Medulla oblongata (tissue), 1 donor: ENCODE measurements at regions not wholly inside any gene's neighbourhood (a gene's known extent, or its start where the extent isn't known, plus 50 kb on each side); places are given as distances from the start of the nearest gene placed in this dataset.
A peak's percentile ranks its signal among the peaks of the same experiment; 100 is the strongest.

Source experiments
- DNase-seq: peaks from one replicate; pipeline ENCODE4 v3.0.0-alpha.2; 2015; ENCODE audit errors: extremely low spot score

DNA sequence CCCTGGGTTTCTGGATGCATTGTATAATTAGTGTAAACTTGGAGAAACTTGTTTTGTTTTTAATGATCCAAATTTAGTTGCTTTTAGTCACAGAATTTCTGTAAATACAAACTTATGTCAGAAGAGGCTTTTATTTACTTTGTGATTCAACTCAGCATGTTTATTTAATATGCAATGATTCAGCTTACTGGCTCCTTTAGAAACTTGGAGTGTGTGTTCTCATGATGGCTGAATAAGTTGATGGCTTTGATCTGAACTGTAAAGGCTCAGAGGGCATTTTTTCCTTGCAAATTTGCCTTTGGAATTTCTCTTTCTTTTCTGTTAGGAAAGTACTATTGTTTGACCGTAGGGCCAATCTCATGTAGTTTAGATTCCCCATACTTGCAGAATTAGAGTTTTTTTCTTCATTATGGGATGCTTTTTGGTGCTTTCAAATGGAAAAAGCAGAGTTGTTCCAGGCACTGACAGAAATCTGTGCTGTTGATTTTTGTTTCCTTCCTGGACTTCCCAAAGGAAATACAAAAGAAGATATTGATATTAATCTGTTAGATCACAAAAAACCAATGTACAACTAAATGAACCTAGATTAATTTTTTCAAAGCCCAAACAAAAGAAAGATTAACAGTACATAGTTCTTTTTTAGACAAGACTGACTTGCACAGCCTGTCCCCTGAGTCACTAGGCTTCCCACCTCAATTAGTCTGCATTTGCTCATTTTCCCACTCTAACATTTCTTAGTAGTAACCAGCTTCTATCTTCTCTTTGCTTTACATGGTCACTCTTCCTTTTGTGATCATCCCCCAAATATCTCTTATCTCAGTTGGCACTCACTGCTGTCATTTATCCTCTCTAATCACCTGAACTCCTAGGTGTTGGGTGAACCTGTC lies 96.8 kb upstream of the AGR3 start:
- DNase-seq: no peak

DNA sequence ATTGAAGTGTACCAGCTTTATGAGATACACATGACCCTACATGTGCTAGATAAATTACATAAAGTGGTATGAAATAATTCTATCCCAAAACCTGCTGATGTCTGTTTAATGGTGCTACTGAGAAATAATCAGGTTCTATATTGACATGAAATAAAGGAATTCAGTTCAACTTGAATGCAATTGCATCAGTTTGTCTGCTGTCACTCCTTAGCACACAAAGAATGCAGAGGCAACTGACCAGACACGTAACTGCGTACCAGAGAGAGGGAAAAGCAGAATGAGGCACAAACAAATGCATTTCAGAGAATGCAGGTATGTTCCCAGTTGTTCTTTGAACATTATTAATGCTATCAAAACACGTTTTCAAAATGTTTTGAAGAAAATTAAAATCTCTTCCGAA lies 98.8 kb upstream of the AGR3 start:
- DNase-seq: no peak

DNA sequence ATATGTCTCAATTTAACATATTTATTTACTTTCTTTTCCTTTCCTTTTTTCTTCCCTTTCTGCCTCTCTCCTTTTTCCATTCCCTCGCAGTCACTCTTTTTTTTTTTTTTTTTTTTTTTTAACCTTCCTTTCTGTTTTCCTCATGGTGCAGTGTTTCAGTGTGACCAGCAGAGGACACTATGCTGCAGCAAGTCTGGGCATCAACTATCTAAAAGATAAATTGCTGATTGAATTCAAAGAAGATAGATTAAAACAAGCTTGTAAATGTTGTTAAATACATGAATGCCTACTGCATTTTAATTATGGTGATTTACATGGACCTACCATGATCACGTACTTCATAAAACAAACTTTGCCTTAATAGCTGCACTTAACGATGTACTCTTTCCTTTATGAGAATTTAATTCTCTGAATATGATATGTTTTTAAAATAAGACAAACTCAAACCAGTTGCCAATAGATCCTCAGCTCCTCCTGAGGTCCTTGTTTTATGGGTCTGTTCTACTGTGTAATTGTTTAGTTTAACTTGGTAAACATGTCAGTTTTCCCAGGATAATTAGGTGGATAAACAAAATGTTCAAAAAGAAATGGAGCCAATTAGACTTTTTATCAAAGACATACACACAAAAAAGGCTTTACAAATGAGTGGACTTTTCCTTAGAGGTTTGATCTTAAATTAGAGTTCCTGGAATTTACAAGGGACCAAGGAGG lies 101.0 kb upstream of the AGR3 start:
- DNase-seq: peak; percentile 68

DNA sequence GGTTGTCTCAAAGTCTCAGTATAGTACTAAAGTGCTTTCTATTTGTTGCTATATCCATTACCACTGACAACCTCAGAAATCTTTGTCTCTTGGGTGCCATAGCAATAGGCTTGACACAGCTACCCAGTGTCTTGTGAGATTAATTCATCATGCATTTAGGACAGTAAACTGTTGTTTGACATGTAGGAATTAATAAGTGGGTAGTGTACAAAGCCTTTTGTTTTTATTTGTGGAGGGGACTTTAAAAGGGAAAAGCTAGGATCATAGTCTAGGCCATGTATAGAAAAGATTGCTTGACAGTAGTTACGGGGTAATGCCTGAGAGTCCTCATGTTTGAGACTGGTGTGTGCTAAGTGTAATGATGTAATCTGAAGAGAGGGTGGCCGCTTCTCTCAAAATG lies 102.6 kb upstream of the AGR3 start:
- peak; percentile 41 for DNase-seq

DNA sequence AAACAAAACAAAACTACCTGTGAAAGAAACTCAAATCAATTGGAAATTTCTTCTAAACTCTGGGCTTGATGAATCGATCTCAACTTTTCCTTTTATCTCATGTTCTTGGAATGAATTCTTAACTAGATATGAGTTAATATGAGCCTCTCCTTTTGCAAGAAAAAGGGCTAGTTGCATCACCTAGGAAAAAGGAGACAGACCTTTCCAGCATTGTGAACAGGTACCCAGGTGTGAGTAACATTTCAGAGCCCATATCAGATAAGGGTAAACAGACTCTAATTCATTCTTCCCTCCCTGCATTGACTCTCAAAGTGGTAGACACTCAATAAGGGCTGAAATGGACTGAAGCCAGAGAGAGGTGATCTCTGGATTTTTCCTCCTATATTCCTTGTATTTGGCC lies 103.8 kb upstream of the AGR3 start:
- no peak for DNase-seq

GRCh38 chr7:16986755-16987154 lies 105.0 kb upstream of the AGR3 start:
- no peak for DNase-seq

- DNase-seq: peak; percentile 96
Observed at GRCh38 chr7:16989811-16990413, 108.1 kb upstream of the AGR3 start.

- DNase-seq: no peak
Observed at GRCh38 chr7:16991551-16991950, 109.8 kb upstream of the AGR3 start.

- no peak for DNase-seq
Observed at GRCh38 chr7:16993543-16993942, 111.8 kb upstream of the AGR3 start.

DNA sequence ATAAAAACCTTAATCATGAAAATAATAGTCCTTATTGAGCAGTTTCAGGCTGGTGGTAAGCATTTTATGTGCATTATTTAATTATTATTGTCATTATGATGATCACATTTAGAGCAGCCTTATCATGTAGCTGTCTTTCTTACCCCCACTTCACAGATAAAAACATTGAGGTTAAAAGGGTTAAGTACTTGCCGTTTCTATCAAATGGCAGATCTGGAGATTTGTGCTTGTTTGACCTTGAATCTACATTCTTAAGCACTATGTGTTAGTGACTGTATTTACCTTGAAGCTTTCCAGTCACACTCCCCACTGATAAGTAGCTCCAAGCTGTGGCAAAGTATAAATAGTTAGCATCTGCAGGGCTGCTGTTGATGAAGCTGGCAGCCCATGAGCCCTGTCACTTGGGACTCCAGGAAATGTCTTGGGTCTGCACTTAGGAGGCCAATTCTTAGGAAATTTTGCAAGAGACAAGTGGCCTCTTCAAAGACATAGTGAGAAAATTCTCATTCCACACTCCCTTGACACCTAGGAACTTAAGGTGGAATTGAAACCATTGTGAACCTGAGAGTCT lies 116.8 kb upstream of the AGR3 start:
- no peak for DNase-seq

GRCh38 chr7:16999541-17000267 lies 117.9 kb upstream of the AGR3 start:
- DNase-seq: no peak

GRCh38 chr7:17005271-17005670 lies 123.5 kb upstream of the AGR3 start:
- DNase-seq: no peak

GRCh38 chr7:17007841-17008240 lies 126.1 kb upstream of the AGR3 start:
- no peak for DNase-seq

- DNase-seq: no peak
Observed at GRCh38 chr7:17009007-17009719, 127.4 kb upstream of the AGR3 start.

DNA sequence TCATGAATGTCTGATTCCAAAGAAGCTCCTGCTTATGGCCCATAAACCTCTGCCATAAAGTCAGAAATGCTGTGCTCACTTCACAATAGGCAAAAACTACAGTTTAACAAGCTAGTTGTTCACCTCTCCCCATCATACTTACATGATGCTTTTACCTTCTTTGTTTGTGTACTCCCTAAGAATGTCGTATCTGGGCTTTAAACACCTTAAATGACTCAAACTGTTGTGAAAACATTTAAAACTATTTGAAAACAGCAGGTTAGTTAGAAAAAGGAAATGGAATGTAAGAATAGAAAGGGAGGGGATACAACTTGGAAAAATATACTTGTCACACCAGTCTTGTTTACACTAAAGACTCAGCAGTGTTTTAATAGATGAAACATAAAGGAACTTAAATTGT lies 128.2 kb upstream of the AGR3 start:
- DNase-seq: no peak

- DNase-seq: no peak
Observed at GRCh38 chr7:17010637-17011300, 129.0 kb upstream of the AGR3 start.

DNA sequence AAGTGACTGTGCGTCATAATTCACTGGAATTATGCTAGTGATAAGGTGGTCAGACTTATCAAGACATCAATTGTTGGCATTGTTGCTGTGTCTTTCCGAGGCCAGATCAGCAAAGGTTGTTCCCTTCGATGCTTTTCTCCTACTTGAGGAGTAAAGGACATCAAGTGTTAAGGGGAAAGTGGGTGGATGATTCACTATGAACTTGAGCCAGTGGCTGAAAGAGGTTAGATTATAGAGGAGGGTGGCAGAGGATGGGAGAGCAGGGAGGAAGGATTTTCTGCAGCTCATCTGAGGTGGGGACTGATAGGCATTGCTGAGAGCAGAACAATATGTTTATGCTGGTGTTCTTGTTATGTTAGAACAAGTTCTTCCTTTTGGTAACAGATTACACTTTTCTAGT lies 131.4 kb upstream of the AGR3 start:
- DNase-seq: no peak

DNA sequence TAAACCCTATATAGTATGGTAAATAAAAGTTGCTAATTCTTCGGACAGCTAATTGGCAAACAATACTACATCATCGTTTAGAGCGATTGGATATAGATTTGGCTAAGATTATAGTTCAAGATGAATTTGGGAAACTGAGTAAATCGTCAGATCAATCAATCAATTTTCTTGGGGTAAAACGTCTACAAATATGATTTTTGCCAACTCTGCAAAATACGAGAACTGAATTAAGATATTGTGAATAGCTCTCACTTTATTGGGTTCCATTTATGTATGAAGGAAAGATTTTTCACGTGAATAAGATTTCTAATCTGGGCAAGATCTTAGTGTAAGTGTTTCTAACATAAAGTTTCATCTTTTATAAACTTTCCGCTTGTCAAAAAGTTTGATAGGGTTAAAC lies 132.9 kb upstream of the AGR3 start:
- DNase-seq: no peak

DNA sequence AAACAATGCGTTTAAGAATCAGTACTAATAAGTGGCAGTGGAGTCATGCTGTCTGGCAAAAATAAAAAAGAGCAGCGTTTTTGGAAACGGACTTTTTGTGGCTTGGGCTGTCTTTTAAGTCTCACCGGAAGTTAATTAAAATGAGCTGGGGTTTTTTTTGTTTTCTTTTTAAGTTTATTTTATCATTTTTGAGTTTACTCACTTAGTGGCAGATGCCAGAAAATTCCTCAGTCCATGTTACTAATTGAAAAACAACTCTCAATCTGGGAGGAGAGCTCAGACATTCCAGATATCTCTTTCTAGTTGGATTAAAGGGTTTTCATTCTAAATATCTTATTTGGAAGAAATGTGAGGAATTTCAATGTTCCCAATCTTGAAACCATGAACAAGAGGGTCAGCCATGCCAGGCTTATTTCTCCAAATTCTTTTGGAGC lies 133.8 kb upstream of the AGR3 start:
- no peak for DNase-seq

DNA sequence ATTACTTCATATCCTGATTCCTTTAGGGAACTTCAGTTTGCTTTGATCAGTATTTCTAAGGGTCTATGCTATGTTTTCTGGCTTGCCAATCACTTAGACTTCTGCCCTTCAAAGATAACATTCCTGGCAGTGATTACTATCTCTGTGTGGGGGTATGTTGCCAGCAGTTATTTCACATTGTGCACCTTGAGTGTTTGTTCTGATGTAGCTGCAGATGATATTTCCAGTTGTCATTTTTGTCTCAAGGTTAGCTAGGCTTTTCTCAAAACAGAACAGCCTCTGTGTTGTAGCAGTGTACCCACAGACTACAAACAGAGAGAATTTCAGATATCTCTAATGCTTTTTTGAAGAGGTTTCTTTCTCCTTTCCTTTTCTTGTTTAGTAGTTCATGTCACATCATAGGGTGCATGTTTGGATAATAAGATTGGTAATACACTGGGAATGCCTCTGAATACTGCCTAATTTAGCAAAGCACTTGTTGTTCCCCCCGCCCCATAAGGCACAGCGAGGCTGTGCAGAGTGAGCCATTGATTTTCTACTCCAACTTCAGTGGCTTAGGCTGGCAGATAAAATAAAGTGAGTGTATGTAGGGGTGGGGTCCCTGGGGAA lies 134.7 kb upstream of the AGR3 start:
- DNase-seq: no peak
